Transverse colon (tissue), 4 donors: ENCODE measurements at regions not wholly inside any gene's neighbourhood (a gene's known extent, or its start where the extent isn't known, plus 50 kb on each side); places are given as distances from the start of the nearest gene placed in this dataset.

Source experiments
- EP300 ChIP-seq: sonication (generic); formaldehyde crosslinking; IDR thresholded peaks from one replicate; pipeline ENCODE4 v1.6.1; 2017; ENCODE audit warnings: antibody characterized with exemption, low read depth
- POLR2A ChIP-seq: fragments of 450-650 bp; IDR thresholded peaks from one replicate; pipeline ENCODE4 v1.6.1; 2016; ENCODE audit warnings: antibody characterized with exemption, mild to moderate bottlenecking, moderate library complexity
- POLR2AphosphoS5 ChIP-seq, 3 donors: sonication (generic); formaldehyde crosslinking; IDR thresholded peaks; one replicate each; pipeline ENCODE4 v1.6.1; 2016; ENCODE audit warnings: antibody characterized with exemption in 3 of 3
- TF ChIP-seq, protein P1 (sequence below), 5 experiments: fragments of 200-600 bp in 3 of 5; fragments of 450-650 bp in 2 of 5; sonication (generic) in 3 of 5; IDR thresholded peaks; 1 replicate in 2 of 5; 2 replicates in 3 of 5; pipeline ENCODE4 v1.5.1; 2016 to 2017; ENCODE audit warnings: antibody characterized with exemption in 5 of 5, inconsistent platforms in 3 of 5, mild to moderate bottlenecking in 2 of 5, moderate library complexity in 1 of 5

DNA sequence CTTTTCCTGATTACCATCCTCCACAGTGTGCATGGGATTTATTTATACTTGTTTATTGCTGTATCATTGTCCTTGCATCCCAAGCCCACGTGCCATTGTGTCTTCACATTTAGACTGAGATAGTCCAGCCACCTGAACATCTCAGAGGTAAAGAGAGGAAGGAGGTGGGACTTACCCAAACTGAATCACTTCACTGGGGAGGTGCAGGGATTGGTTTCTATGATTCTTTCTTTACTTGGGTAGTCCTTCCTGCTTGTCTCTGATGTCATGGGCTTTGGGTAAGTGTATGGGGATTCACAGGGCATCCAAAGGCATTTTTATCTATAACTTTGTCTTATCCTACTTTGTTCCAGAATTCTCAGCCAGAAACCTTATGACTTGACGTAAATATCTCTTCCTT lies 141.5 kb upstream of the UMPS start:
- TF ChIP-seq POLR2AphosphoS5 (IDR thresholded peaks at IDR 0.05) (no peak), POLR2A (no peak), EP300 (no peak)
- TF ChIP-seq, protein P1, sequence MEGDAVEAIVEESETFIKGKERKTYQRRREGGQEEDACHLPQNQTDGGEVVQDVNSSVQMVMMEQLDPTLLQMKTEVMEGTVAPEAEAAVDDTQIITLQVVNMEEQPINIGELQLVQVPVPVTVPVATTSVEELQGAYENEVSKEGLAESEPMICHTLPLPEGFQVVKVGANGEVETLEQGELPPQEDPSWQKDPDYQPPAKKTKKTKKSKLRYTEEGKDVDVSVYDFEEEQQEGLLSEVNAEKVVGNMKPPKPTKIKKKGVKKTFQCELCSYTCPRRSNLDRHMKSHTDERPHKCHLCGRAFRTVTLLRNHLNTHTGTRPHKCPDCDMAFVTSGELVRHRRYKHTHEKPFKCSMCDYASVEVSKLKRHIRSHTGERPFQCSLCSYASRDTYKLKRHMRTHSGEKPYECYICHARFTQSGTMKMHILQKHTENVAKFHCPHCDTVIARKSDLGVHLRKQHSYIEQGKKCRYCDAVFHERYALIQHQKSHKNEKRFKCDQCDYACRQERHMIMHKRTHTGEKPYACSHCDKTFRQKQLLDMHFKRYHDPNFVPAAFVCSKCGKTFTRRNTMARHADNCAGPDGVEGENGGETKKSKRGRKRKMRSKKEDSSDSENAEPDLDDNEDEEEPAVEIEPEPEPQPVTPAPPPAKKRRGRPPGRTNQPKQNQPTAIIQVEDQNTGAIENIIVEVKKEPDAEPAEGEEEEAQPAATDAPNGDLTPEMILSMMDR (IDR thresholded peaks at IDR 0.05) = no peak
